GM19324 (cell line): ENCODE measurements at regions not wholly inside any gene's neighbourhood (a gene's known extent, or its start where the extent isn't known, plus 50 kb on each side); places are given as distances from the start of the nearest gene placed in this dataset.

Experiments used
- ATAC-seq: cut with Tn5 transposase; IDR thresholded peaks from one replicate; pipeline ENCODE4 v1.9.1; 2021; ENCODE audit warnings: mild to moderate bottlenecking, moderate library complexity; ENCODE audit not compliant: unreplicated experiment, low FRiP score

- no peak for ATAC-seq
These were observed 343.5 kb downstream of the IDS start for GRCh38 chrX:149161435-149162088.

GRCh38 chrX:149157976-149158375 is 347.1 kb downstream of the IDS start:
- no peak for ATAC-seq

- no peak for ATAC-seq
These were observed 352.2 kb downstream of the IDS start for GRCh38 chrX:149152941-149153340.

- ATAC-seq, result no peak
These were observed 353.0 kb downstream of the IDS start for GRCh38 chrX:149151805-149152757.

- ATAC-seq, result no peak
These were observed 359.2 kb downstream of the IDS start for GRCh38 chrX:149145845-149146285.

GRCh38 chrX:149131774-149132173 is 373.3 kb downstream of the IDS start:
- no peak for ATAC-seq

- ATAC-seq, result no peak
These were observed 375.3 kb downstream of the IDS start for GRCh38 chrX:149129767-149130166.

GRCh38 chrX:149124526-149125108 is 380.5 kb downstream of the IDS start:
- ATAC-seq, result no peak

GRCh38 chrX:149121206-149121920 is 383.7 kb downstream of the IDS start:
- ATAC-seq, result no peak

- ATAC-seq, result no peak
These were observed 384.6 kb downstream of the IDS start for GRCh38 chrX:149120459-149120858.

- ATAC-seq, result no peak
These were observed 390.2 kb downstream of the IDS start for GRCh38 chrX:149114874-149115273.

- ATAC-seq, result no peak
These were observed 391.1 kb downstream of the IDS start for GRCh38 chrX:149114001-149114400.

- no peak for ATAC-seq
These were observed 407.3 kb downstream of the IDS start for GRCh38 chrX:149097786-149098185.

GRCh38 chrX:149092179-149092578 is 412.9 kb downstream of the IDS start:
- no peak for ATAC-seq

GRCh38 chrX:149079805-149080406 is 425.2 kb downstream of the IDS start:
- ATAC-seq, result no peak

GRCh38 chrX:149074398-149074797 is 430.7 kb downstream of the IDS start:
- no peak for ATAC-seq

- ATAC-seq, result no peak
These were observed 431.6 kb downstream of the IDS start for GRCh38 chrX:149073479-149073878.

- no peak for ATAC-seq
These were observed 435.2 kb downstream of the IDS start for GRCh38 chrX:149069899-149070298.

- no peak for ATAC-seq
These were observed 444.2 kb downstream of the IDS start for GRCh38 chrX:149060921-149061320.
